Stimulated activated CD8-positive, alpha-beta memory T cell treated with anti-CD3 and anti-CD28 coated beads, Interleukin-7, amount 100 ng/mL, for 24 hours (primary cell): ENCODE measurements at regions not wholly inside any gene's neighbourhood (a gene's known extent, or its start where the extent isn't known, plus 50 kb on each side); places are given as distances from the start of the nearest gene placed in this dataset.
"Not testable (repeated sequence)": the region's sequence is repeated elsewhere in the genome, so short reads cannot be mapped to it uniquely, and the experiment has no call there.

Experiments
- DNase-seq: peaks from one replicate; pipeline ENCODE4 v3.0.0-alpha.2; 2020; ENCODE audit warnings: low read depth

GRCh38 chr9:41623666-41624065 lies 434.5 kb upstream of the ZNG1F start:
- DNase-seq: not testable (repeated sequence)

GRCh38 chr9:41619254-41619653 lies 430.1 kb upstream of the ZNG1F start:
- DNase-seq: not testable (repeated sequence)

GRCh38 chr9:41606961-41607547 lies 417.9 kb upstream of the ZNG1F start:
- not testable (repeated sequence) for DNase-seq

GRCh38 chr9:41565572-41565971 lies 376.5 kb upstream of the ZNG1F start:
- DNase-seq: not testable (repeated sequence)
